Astrocyte (in vitro differentiated cells and primary cell): ENCODE measurements at regions not wholly inside any gene's neighbourhood (a gene's known extent, or its start where the extent isn't known, plus 50 kb on each side); places are given as distances from the start of the nearest gene placed in this dataset.

Experiments
- DNase-seq: peaks from one replicate; pipeline ENCODE4 v3.0.0-alpha.2; 2010; ENCODE audit warnings: low read depth
- FAIRE-seq: peaks from 2 replicates; lab custom pipeline; 2011; peaks lifted over from hg19 to GRCh38; lab: Jason Lieb, UNC
- H2AFZ ChIP-seq: 2 replicates; pipeline ENCODE4 v1.6.0; 2012; ENCODE audit warnings: low read depth, low read length, inconsistent platforms
- H3K27ac ChIP-seq: 2 replicates; pipeline ENCODE4 v1.5.1; 2011; ENCODE audit warnings: low read depth, low read length, inconsistent platforms
- H3K27me3 ChIP-seq: 2 replicates; pipeline ENCODE4 v1.6.0; 2011; ENCODE audit warnings: low read length, inconsistent platforms; ENCODE audit not compliant: insufficient read depth
- H3K36me3 ChIP-seq: 2 replicates; pipeline ENCODE4 v1.5.1; 2011; ENCODE audit warnings: low read length, inconsistent platforms; ENCODE audit not compliant: insufficient read depth
- H3K4me1 ChIP-seq: 2 replicates; pipeline ENCODE4 v1.5.1; 2011; ENCODE audit warnings: low read length, inconsistent platforms; ENCODE audit not compliant: insufficient read depth
- H3K4me2 ChIP-seq: 2 replicates; pipeline ENCODE4 v1.6.0; 2012; ENCODE audit warnings: low read length, inconsistent platforms
- H3K4me3 ChIP-seq: 2 replicates; pipeline ENCODE4 v1.5.1; 2011; ENCODE audit warnings: low read depth, mild to moderate bottlenecking, low read length, inconsistent platforms; ENCODE audit not compliant: insufficient read depth
- H3K79me2 ChIP-seq: 2 replicates; pipeline ENCODE4 v1.6.0; 2012; ENCODE audit warnings: mild to moderate bottlenecking, low read length, inconsistent platforms; ENCODE audit not compliant: insufficient read depth
- H3K9ac ChIP-seq: 2 replicates; pipeline ENCODE4 v1.6.0; 2012; ENCODE audit warnings: mild to moderate bottlenecking, low read length, inconsistent platforms
- H3K9me3 ChIP-seq: 2 replicates; pipeline ENCODE4 v1.5.1; 2012; ENCODE audit warnings: low read depth, mild to moderate bottlenecking, low read length, inconsistent platforms; ENCODE audit not compliant: insufficient read depth
- H4K20me1 ChIP-seq: 2 replicates; pipeline ENCODE4 v1.6.0; 2012; ENCODE audit warnings: low read length, inconsistent platforms; ENCODE audit not compliant: insufficient read depth
- H3K27ac Mint-ChIP-seq: one replicate; pipeline ENCODE4 v1.8.0; 2021; ENCODE audit warnings: mild to moderate bottlenecking, mixed read lengths; ENCODE audit not compliant: unreplicated experiment
- H3K27me3 Mint-ChIP-seq: one replicate; pipeline ENCODE4 v1.8.0; 2021; ENCODE audit warnings: low read depth, mixed read lengths; ENCODE audit not compliant: unreplicated experiment
- H3K36me3 Mint-ChIP-seq: one replicate; pipeline ENCODE4 v1.8.0; 2021; ENCODE audit warnings: low read depth, mixed read lengths; ENCODE audit not compliant: unreplicated experiment
- H3K4me1 Mint-ChIP-seq: one replicate; pipeline ENCODE4 v1.8.0; 2021; ENCODE audit warnings: low read depth, mixed read lengths; ENCODE audit not compliant: unreplicated experiment
- H3K4me3 Mint-ChIP-seq: one replicate; pipeline ENCODE4 v1.8.0; 2021; ENCODE audit warnings: mild to moderate bottlenecking, moderate library complexity, mixed read lengths; ENCODE audit not compliant: unreplicated experiment
- H3K9me3 Mint-ChIP-seq: one replicate; pipeline ENCODE4 v1.8.0; 2021; ENCODE audit warnings: mild to moderate bottlenecking, mixed read lengths; ENCODE audit not compliant: unreplicated experiment
- EZH2 ChIP-seq: IDR thresholded peaks from 2 replicates; pipeline ENCODE4 v1.6.1; 2012; ENCODE audit warnings: mild to moderate bottlenecking, low read length, inconsistent platforms; ENCODE audit not compliant: insufficient read depth
- TF ChIP-seq, protein P1 (sequence below): IDR thresholded peaks from 2 replicates; pipeline ENCODE4 v1.5.1; 2011; ENCODE audit warnings: low read depth, mild to moderate bottlenecking, inconsistent platforms, low read length, moderate library complexity; ENCODE audit not compliant: insufficient read depth

DNA sequence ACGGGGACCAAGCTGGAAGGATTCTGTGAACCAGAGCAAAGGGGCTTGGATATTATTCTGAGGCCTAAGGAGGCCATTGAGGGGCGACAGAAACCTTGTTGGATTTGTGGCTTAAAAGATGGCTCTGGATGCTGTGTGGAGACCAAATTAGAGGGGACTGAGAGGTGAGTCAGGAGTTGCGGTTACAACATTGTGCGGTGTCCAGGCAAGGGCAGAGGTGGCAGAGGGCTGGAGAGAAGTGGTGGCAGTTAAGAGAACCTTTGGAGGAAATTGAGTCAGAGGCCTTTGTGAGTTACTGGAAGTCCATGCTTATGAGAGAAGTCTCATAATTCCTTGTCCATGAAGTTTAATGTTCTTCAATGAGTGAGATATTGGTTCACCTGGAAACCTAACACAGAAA, 143.2 kb downstream of the FAM43A start:
- no peak for DNase-seq
- H3K27ac Mint-ChIP-seq: no peak overlapping the region

DNA sequence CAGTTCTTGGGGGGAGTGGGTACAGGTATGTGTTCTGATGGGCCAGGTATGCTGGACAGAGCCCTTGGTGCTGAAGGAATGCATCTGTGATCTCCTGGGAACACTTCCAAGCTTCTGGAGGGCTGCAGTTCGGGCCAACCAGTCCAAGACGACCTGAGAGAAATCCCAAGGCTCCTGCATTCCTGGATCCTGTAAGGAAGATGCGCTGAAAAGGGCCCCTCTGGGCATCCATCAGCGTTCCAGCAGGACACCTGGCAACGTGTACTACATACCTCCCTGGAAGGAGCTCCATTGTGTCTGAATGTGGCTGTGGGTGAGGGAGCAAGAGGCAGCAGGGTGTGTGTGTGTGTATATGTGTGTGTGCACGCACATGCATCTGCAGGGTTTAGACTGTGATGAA, 144.7 kb downstream of the FAM43A start:
- no peak for DNase-seq
- Histone ChIP-seq H3K9ac (no peak overlapping the region), H3K9me3 (no peaks in the 10 kb centered on the region), H3K4me2 (no peak overlapping the region), H4K20me1 (no peaks in the 10 kb centered on the region), H2AFZ (no peak overlapping the region), H3K36me3 (no peaks in the 10 kb centered on the region), H3K4me1 (peaks cover 3% of the 10 kb centered on the region), H3K4me3 (no peak overlapping the region), H3K79me2 (no peaks in the 10 kb centered on the region), H3K27ac (no peak overlapping the region), H3K27me3 (no peaks in the 10 kb centered on the region)
- H3K4me1 Mint-ChIP-seq: peaks cover 5% of the 10 kb centered on the region
- H3K27me3 Mint-ChIP-seq: peaks cover 27% of the 10 kb centered on the region
- H3K36me3 Mint-ChIP-seq: peaks cover 2% of the 10 kb centered on the region
- H3K4me3 Mint-ChIP-seq: no peak overlapping the region
- FAIRE-seq: no peak
- TF ChIP-seq, protein P1, sequence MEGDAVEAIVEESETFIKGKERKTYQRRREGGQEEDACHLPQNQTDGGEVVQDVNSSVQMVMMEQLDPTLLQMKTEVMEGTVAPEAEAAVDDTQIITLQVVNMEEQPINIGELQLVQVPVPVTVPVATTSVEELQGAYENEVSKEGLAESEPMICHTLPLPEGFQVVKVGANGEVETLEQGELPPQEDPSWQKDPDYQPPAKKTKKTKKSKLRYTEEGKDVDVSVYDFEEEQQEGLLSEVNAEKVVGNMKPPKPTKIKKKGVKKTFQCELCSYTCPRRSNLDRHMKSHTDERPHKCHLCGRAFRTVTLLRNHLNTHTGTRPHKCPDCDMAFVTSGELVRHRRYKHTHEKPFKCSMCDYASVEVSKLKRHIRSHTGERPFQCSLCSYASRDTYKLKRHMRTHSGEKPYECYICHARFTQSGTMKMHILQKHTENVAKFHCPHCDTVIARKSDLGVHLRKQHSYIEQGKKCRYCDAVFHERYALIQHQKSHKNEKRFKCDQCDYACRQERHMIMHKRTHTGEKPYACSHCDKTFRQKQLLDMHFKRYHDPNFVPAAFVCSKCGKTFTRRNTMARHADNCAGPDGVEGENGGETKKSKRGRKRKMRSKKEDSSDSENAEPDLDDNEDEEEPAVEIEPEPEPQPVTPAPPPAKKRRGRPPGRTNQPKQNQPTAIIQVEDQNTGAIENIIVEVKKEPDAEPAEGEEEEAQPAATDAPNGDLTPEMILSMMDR: no peak
- TF ChIP-seq EZH2: no peak
- no peak overlapping the region for H3K27ac Mint-ChIP-seq
- peaks cover 13% of the 10 kb centered on the region for H3K9me3 Mint-ChIP-seq

More for the DNA sequence above, 143.2 kb downstream of the FAM43A start:
- Histone ChIP-seq H3K27ac (no peak overlapping the region), H3K79me2 (no peaks in the 10 kb centered on the region), H3K27me3 (peaks cover 2% of the 10 kb centered on the region), H2AFZ (no peak overlapping the region), H3K9ac (no peak overlapping the region), H3K4me2 (no peak overlapping the region), H4K20me1 (no peaks in the 10 kb centered on the region), H3K4me3 (no peak overlapping the region), H3K9me3 (no peaks in the 10 kb centered on the region), H3K36me3 (no peaks in the 10 kb centered on the region), H3K4me1 (peaks cover 13% of the 10 kb centered on the region)
- FAIRE-seq: no peak
- peaks cover 2% of the 10 kb centered on the region for H3K36me3 Mint-ChIP-seq
- peaks cover 5% of the 10 kb centered on the region for H3K4me1 Mint-ChIP-seq
- TF ChIP-seq, protein P1: no peak
- TF ChIP-seq EZH2: no peak
- H3K27me3 Mint-ChIP-seq: peaks cover 31% of the 10 kb centered on the region
- H3K4me3 Mint-ChIP-seq: no peak overlapping the region
- peaks cover 13% of the 10 kb centered on the region for H3K9me3 Mint-ChIP-seq

DNA sequence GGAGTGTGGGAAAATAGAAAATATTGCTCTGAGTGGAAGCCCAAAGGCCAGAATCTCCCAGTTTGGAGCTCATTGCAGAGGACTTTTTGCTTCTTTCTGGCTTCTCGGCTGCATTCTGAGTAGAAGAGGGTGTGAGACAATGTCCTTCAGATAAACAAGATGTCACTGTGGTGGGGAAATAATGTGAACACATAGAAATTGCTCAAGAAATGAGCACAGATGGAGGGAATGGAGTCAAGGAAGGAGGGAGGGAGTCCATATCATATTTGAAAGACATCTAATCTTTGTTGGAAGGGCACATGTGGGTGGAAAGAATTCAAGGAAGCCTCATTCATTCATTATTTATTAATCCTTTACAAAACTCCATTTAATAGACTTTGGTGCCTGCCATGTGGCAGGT, 145.3 kb downstream of the FAM43A start:
- H2AFZ ChIP-seq: no peak overlapping the region
- H3K27me3 ChIP-seq: no peaks in the 10 kb centered on the region
- Mint-ChIP-seq H3K4me3 (no peak overlapping the region), H3K36me3 (peaks cover 2% of the 10 kb centered on the region), H3K4me1 (peaks cover 5% of the 10 kb centered on the region), H3K27me3 (peaks cover 30% of the 10 kb centered on the region), H3K9me3 (peaks cover 13% of the 10 kb centered on the region), H3K27ac (no peak overlapping the region)
- no peaks in the 10 kb centered on the region for H3K9me3 ChIP-seq
- DNase-seq (no peak), FAIRE-seq (no peak)
- no peak overlapping the region for H3K27ac ChIP-seq
- no peaks in the 10 kb centered on the region for H4K20me1 ChIP-seq
- no peak overlapping the region for H3K4me3 ChIP-seq
- H3K4me2 ChIP-seq: no peak overlapping the region
- H3K9ac ChIP-seq: no peak overlapping the region
- no peak for TF ChIP-seq EZH2
- TF ChIP-seq, protein P1: no peak
- no peaks in the 10 kb centered on the region for H3K79me2 ChIP-seq
- H3K36me3 ChIP-seq: no peaks in the 10 kb centered on the region
- H3K4me1 ChIP-seq: peaks cover 3% of the 10 kb centered on the region
